Choroid plexus epithelial cell (primary cell): ENCODE measurements at regions not wholly inside any gene's neighbourhood (a gene's known extent, or its start where the extent isn't known, plus 50 kb on each side); places are given as distances from the start of the nearest gene placed in this dataset.

ENCODE experiments used
- DNase-seq: peaks from one replicate; pipeline ENCODE4 v3.0.0-alpha.2; 2010; ENCODE audit warnings: low read depth
- H3K4me3 ChIP-seq: 2 replicates; pipeline ENCODE4 v1.5.1; 2011; ENCODE audit warnings: low read depth, mild to moderate bottlenecking, control low read depth, low read length, moderate library complexity
- CTCF ChIP-seq: conservative IDR thresholded peaks from 2 replicates; pipeline ENCODE4 v1.5.1; 2011; ENCODE audit warnings: low read depth, mild to moderate bottlenecking, control low read depth, inconsistent platforms, low read length, moderate library complexity

GRCh38 chr2:126309185-126309584, 346.8 kb upstream of the GYPC start:
- no peak overlapping the region for H3K4me3 ChIP-seq
- no peak for DNase-seq
- TF ChIP-seq CTCF, result no peak

- no peak for TF ChIP-seq CTCF
- no peak for DNase-seq
- H3K4me3 ChIP-seq, result no peak overlapping the region
Measured at GRCh38 chr2:126312579-126312978, 343.4 kb upstream of the GYPC start.

GRCh38 chr2:126315828-126316227, 340.1 kb upstream of the GYPC start:
- no peak for DNase-seq
- no peak overlapping the region for H3K4me3 ChIP-seq
- TF ChIP-seq CTCF, result no peak

- no peak overlapping the region for H3K4me3 ChIP-seq
- no peak for DNase-seq
- no peak for TF ChIP-seq CTCF
Measured at GRCh38 chr2:126317790-126318431, 338.0 kb upstream of the GYPC start.

- no peak for DNase-seq
- no peak for TF ChIP-seq CTCF
- H3K4me3 ChIP-seq, result no peak overlapping the region
Measured at GRCh38 chr2:126322342-126322741, 333.6 kb upstream of the GYPC start.

- TF ChIP-seq CTCF, result no peak
- no peak overlapping the region for H3K4me3 ChIP-seq
- no peak for DNase-seq
Measured at GRCh38 chr2:126325202-126325601, 330.8 kb upstream of the GYPC start.

GRCh38 chr2:126329173-126329572, 326.8 kb upstream of the GYPC start:
- H3K4me3 ChIP-seq, result no peak overlapping the region
- TF ChIP-seq CTCF, result no peak
- no peak for DNase-seq
